Heart right ventricle (tissue), 16 donors: ENCODE measurements at regions not wholly inside any gene's neighbourhood (a gene's known extent, or its start where the extent isn't known, plus 50 kb on each side); places are given as distances from the start of the nearest gene placed in this dataset.

Experiments
- ATAC-seq, 8 donors: fragments of 200-7000 bp; cut with Tn5 transposase; one replicate each; pipeline ENCODE4 v1.9.1; 2020; ENCODE audit warnings: mild to moderate bottlenecking in 8 of 8, moderate library complexity in 8 of 8, moderate number of reproducible peaks in 1 of 8
- DNase-seq, 2 donors: peaks; one replicate each; pipeline ENCODE4 v3.0.0-alpha.2; 2020
- H3K27ac ChIP-seq, 10 donors: fragments of 200-600 bp; sonication (generic) in 2 of 10; one replicate each; pipeline versions ENCODE4 v1.5.0 to v1.8.0; 2020 to 2022; ENCODE audit warnings: mild to moderate bottlenecking in 3 of 10
- H3K27me3 ChIP-seq, 7 donors: fragments of 200-600 bp; one replicate each; pipeline ENCODE4 v1.8.0; 2021 to 2022; ENCODE audit warnings: mild to moderate bottlenecking in 2 of 7
- H3K36me3 ChIP-seq, 9 donors: fragments of 200-600 bp; sonication (generic) in 1 of 9; one replicate each; pipeline versions ENCODE4 v1.5.0 to v1.8.0; 2020 to 2022; ENCODE audit warnings: mild to moderate bottlenecking in 2 of 9
- H3K4me1 ChIP-seq, 9 donors: fragments of 200-600 bp; sonication (generic) in 1 of 9; one replicate each; pipeline versions ENCODE4 v1.5.0 to v1.8.0; 2020 to 2022; ENCODE audit warnings: mild to moderate bottlenecking in 4 of 9
- H3K4me3 ChIP-seq, 10 donors: fragments of 200-600 bp; sonication (generic) in 2 of 10; one replicate each; pipeline versions ENCODE4 v1.5.0 to v1.8.0; 2020 to 2022; ENCODE audit warnings: mild to moderate bottlenecking in 7 of 10, moderate library complexity in 2 of 10
- H3K9me3 ChIP-seq, 11 donors: fragments of 200-600 bp in 10 of 11; sonication (generic) in 2 of 11; one replicate each; pipeline versions ENCODE4 v1.5.0 to v1.8.0; 2013 to 2022; ENCODE audit warnings: mild to moderate bottlenecking in 2 of 11, control low read depth in 1 of 11, moderate library complexity in 1 of 11
- CTCF ChIP-seq, 9 donors: fragments of 200-600 bp; sonication (generic) in 2 of 9; IDR thresholded peaks; one replicate each; pipeline versions ENCODE4 v1.5.0 to v1.8.0; 2021 to 2022; ENCODE audit warnings: antibody characterized with exemption in 9 of 9, mild to moderate bottlenecking in 5 of 9, moderate library complexity in 1 of 9
- WGBS, 2 donors: extraction: QIAGEN DNeasy Blood & Tissue Kit; methylation state at CpG; one replicate each; pipeline ENCODE4 v1.1.7; 2013; ENCODE audit warnings: inconsistent platforms in 1 of 2; 5-methylcytosine and 5-hydroxymethylcytosine counted together
- intact Hi-C, 10 donors: fragments of 100-400 bp; cut with DNase I; formaldehyde crosslinking; loops; one replicate each; pipeline versions ENCODE4 v1.11.1 to v1.14.2; 2022
- donor health status: Arrhythmogenic right ventricular cardiomyopathy.
- donor health status: ischemic (EF 13 %, LVEDD 7.1; RV severe dilation, severe dysfunction).
- donor health status: healthy with polysubstance abuse.
- donor health status: DM: no; HTN: yes; CAD: no.
- donor health status: DM: no; HTN: no; CAD: no.
- donor health status: ischemic (EF 25% LVEDD 6.9; RV normal size, moderate dysfunction).
- donor health status: ischemic (EF 25% LVEDD 5.7; RV mildly dilated, moderate dysfunction).
- donor health status: healthy.
- donor health status: DM: yes; HTN: yes; CAD: no.
- donor health status: Ischemic cardiomyopathy.
- donor health status: ischemic (EF 35%, LVEDD 5.7; RV mildly dilated, moderate dysfunction).
- donor health status: nonischemic (EF 11% LVEDD 7.7; RV severe dilation, severe dysfunction).
- donor health status: DM: yes; HTN: yes; CAD: no.
- donor health status: PGD.
- donor health status: ischemic (EF 29% LVEDD 5.4; RV normal size, mild dysfunction).
- donor health status: nonischemic (EF 23%, LVEDD 6.1; RV moderate dilation, normal function).

DNA sequence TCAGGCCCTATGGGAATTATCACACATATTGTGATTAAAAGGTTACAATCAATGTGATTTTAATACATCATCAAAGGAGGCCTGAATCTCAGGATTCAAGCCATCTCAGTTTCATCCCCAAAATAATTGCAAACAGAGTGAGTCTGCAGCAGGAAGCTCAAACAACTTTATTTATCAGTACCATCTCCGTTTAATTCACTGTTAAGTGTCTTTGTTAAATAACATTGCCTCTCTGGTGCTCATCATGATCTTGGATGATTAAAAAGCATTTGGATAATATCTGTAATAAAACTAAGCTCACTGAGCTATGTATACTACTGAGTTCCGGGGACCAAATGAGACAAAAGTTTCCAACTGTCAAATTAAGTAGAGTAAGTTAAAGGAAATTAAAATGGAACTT is 817.8 kb upstream of the CNTNAP5 start:
- intact Hi-C loops: no loop called here
- 73 to 77% methylated on average over 2 of the region's 2 CpGs for WGBS, 2 donors
- H3K9me3 ChIP-seq: peaks cover 0 to 12% (median 5%) of the 10 kb centered on the region in 11 donors

DNA sequence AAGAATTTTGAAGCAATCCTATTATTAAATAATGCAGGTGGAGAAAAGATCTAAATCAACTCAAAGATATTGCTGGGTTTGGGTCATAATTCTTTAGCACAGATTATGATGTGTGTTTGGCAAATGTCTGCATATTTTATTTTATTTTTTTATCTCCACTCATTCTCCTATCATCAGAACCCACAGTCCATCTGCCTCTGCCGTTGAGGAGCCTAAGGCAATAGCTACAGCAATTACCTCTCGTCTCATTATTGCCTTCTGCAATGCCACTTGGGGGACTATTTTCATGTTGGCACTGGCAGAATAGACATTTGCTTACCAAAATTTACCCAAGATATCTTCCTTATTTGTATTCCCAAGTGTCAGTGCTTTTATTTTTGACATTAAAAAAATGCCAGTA is 815.9 kb upstream of the CNTNAP5 start:
- no peak for ATAC-seq
- DNase-seq: no peak
- H3K9me3 ChIP-seq: peaks cover 0 to 4% (median 0%) of the 10 kb centered on the region in 11 donors
- no peaks in the 10 kb centered on the region for H3K36me3 ChIP-seq
- H3K27me3 ChIP-seq: no peaks in the 10 kb centered on the region
- intact Hi-C loops: no loop called here
- 78 to 82% methylated on average over 2 of the region's 2 CpGs for WGBS, 2 donors
- H3K27ac ChIP-seq: no peak overlapping the region
- H3K4me1 ChIP-seq: no peaks in the 10 kb centered on the region
- no peak overlapping the region for H3K4me3 ChIP-seq
- no peak for TF ChIP-seq CTCF (IDR thresholded peaks at IDR 0.05)

More for the DNA sequence above, 817.8 kb upstream of the CNTNAP5 start:
- no peaks in the 10 kb centered on the region for H3K27me3 ChIP-seq
- DNase-seq (no peak), ATAC-seq (no peak)
- no peaks in the 10 kb centered on the region for H3K4me1 ChIP-seq
- no peak overlapping the region for H3K4me3 ChIP-seq
- H3K27ac ChIP-seq: no peak overlapping the region
- TF ChIP-seq CTCF (IDR thresholded peaks at IDR 0.05): no peak
- no peaks in the 10 kb centered on the region for H3K36me3 ChIP-seq

DNA sequence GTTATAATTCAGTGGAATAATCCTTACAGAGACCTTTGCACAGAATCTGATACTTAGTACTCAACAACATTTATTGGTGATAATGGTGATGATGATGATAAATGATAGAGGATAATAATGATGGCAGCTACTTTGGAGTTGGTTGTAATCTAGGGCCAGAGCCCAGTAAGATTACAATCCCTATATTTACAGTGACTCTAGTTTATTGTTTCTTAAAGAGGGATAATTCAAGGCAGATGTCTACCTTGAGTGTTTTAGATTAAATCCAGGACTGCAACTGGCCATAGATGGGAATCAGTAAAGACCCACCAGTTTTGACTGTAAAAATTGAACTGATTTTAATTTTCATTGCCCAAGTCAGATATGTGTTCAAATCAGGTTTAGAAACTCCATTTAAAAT is 813.9 kb upstream of the CNTNAP5 start:
- Histone ChIP-seq H3K27ac (no peak overlapping the region), H3K27me3 (no peaks in the 10 kb centered on the region), H3K4me1 (no peaks in the 10 kb centered on the region), H3K9me3 (no peaks in the 10 kb centered on the region), H3K4me3 (no peak overlapping the region), H3K36me3 (no peaks in the 10 kb centered on the region)
- intact Hi-C loops: no loop called here
- DNase-seq: no peak
- no peak for ATAC-seq
- no peak for TF ChIP-seq CTCF (IDR thresholded peaks at IDR 0.05)

DNA sequence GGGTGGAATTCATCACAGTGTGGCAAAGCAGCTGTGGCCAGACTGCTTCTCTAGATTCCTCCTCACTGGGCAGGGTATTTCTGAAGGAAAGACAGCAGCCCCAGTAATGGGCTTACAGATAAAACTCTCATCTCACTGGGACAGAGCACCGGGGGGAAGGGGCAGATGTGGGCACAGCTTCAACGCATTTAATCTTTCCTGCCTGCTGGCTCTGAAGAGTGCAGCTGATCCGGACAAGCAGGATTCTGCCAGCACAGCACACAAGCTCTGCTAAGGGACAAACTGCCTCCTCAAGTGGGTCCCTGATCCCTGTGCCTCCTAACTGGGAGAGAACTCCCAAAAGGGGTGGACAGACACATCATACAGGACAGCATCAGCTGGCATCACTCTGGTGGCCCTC is 779.9 kb upstream of the CNTNAP5 start:
- peaks cover 0 to 29% (median 3%) of the 10 kb centered on the region in 11 donors for H3K9me3 ChIP-seq
- WGBS, 2 donors: 55 to 67% methylated on average over 3 of the region's 3 CpGs
- DNase-seq: no peak
- H3K36me3 ChIP-seq: no peaks in the 10 kb centered on the region
- no peak overlapping the region for H3K4me3 ChIP-seq
- no peak for ATAC-seq
- no peaks in the 10 kb centered on the region for H3K4me1 ChIP-seq
- no peak for TF ChIP-seq CTCF (IDR thresholded peaks at IDR 0.05)
- intact Hi-C loops: no loop called here
- no peak overlapping the region for H3K27ac ChIP-seq
- no peaks in the 10 kb centered on the region for H3K27me3 ChIP-seq
